NCI-H748 treated with DMSO at 0.1 percent for 48 hours (cell line): ENCODE measurements at regions not wholly inside any gene's neighbourhood (a gene's known extent, or its start where the extent isn't known, plus 50 kb on each side); places are given as distances from the start of the nearest gene placed in this dataset.

Source experiments
- DNase-seq: peaks from one replicate; lab custom pipeline; 2025; lab: John Stamatoyannopoulos, UW

- DNase-seq: no peak
Observed at GRCh38 chr3:195012100-195012499, 258.9 kb downstream of the XXYLT1 start.

GRCh38 chr3:195012571-195012970 lies 258.4 kb downstream of the XXYLT1 start:
- DNase-seq: no peak

- no peak for DNase-seq
Observed at GRCh38 chr3:195013411-195014361, 257.3 kb downstream of the XXYLT1 start.

- DNase-seq: no peak
Observed at GRCh38 chr3:195015021-195015420, 255.9 kb downstream of the XXYLT1 start.

GRCh38 chr3:195017151-195017550 lies 253.8 kb downstream of the XXYLT1 start:
- no peak for DNase-seq
